Lower lobe of right lung (tissue), 2 donors: ENCODE measurements at regions not wholly inside any gene's neighbourhood (a gene's known extent, or its start where the extent isn't known, plus 50 kb on each side); places are given as distances from the start of the nearest gene placed in this dataset.
"Not testable (repeated sequence)": the region's sequence is repeated elsewhere in the genome, so short reads cannot be mapped to it uniquely, and the experiment has no call there.

Experiments used
- ATAC-seq, 2 donors: fragments of 200-7000 bp; cut with Tn5 transposase; one replicate each; pipeline ENCODE4 v1.9.1; 2020 to 2022; ENCODE audit warnings: mild to moderate bottlenecking in 2 of 2, moderate library complexity in 2 of 2
- DNase-seq: peaks from one replicate; pipeline ENCODE4 v3.0.0-alpha.2; 2020
- H3K27ac ChIP-seq: fragments of 200-600 bp; one replicate; pipeline ENCODE4 v1.8.0; 2022
- H3K27me3 ChIP-seq: fragments of 200-600 bp; one replicate; pipeline ENCODE4 v1.8.0; 2022; ENCODE audit warnings: low read depth
- H3K36me3 ChIP-seq: fragments of 200-600 bp; one replicate; pipeline ENCODE4 v1.8.0; 2022; ENCODE audit warnings: mild to moderate bottlenecking
- H3K4me1 ChIP-seq: fragments of 200-600 bp; one replicate; pipeline ENCODE4 v1.8.0; 2022
- H3K4me3 ChIP-seq: fragments of 200-600 bp; one replicate; pipeline ENCODE4 v1.8.0; 2022; ENCODE audit warnings: mild to moderate bottlenecking
- H3K9me3 ChIP-seq: fragments of 200-600 bp; one replicate; pipeline ENCODE4 v1.8.0; 2022
- CTCF ChIP-seq: fragments of 200-600 bp; IDR thresholded peaks from one replicate; pipeline ENCODE4 v1.8.0; 2022; ENCODE audit warnings: antibody characterized with exemption, mild to moderate bottlenecking
- intact Hi-C: fragments of 100-400 bp; cut with DNase I; formaldehyde crosslinking; loops from one replicate; pipeline ENCODE4 v1.11.0; 2022
- donor health status: DM: no; HTN: yes; CAD: no; lungs with severe emphysema.

- H3K27me3 ChIP-seq: no peaks in the 10 kb centered on the region
- no peak for TF ChIP-seq CTCF
- no peaks in the 10 kb centered on the region for H3K9me3 ChIP-seq
- DNase-seq (no peak), ATAC-seq (no peak)
- no peaks in the 10 kb centered on the region for H3K4me1 ChIP-seq
- H3K36me3 ChIP-seq: no peaks in the 10 kb centered on the region
- no peak overlapping the region for H3K27ac ChIP-seq
- intact Hi-C loops: no loop called here
- H3K4me3 ChIP-seq: no peak overlapping the region
Observed at GRCh38 chr18:55906536-55906935, 318.5 kb upstream of the TCF4 start.

GRCh38 chr18:55903911-55904310 lies 315.9 kb upstream of the TCF4 start:
- H3K27me3 ChIP-seq: no peaks in the 10 kb centered on the region
- no peak for TF ChIP-seq CTCF
- intact Hi-C loops: no loop called here
- no peaks in the 10 kb centered on the region for H3K9me3 ChIP-seq
- no peak for DNase-seq
- H3K27ac ChIP-seq: no peak overlapping the region
- no peaks in the 10 kb centered on the region for H3K36me3 ChIP-seq
- H3K4me3 ChIP-seq: no peak overlapping the region
- no peak for ATAC-seq
- H3K4me1 ChIP-seq: no peaks in the 10 kb centered on the region

- no peak for TF ChIP-seq CTCF
- no peak for ATAC-seq
- Histone ChIP-seq H3K27ac (no peak overlapping the region), H3K27me3 (no peaks in the 10 kb centered on the region), H3K4me3 (no peak overlapping the region), H3K36me3 (no peaks in the 10 kb centered on the region), H3K9me3 (no peaks in the 10 kb centered on the region), H3K4me1 (no peaks in the 10 kb centered on the region)
- DNase-seq: no peak
- intact Hi-C loops: no loop called here
Observed at GRCh38 chr18:55900380-55900779, 312.4 kb upstream of the TCF4 start.

- H3K4me1 ChIP-seq: no peaks in the 10 kb centered on the region
- intact Hi-C loops: no loop called here
- ATAC-seq (no peak), DNase-seq (no peak)
- H3K4me3 ChIP-seq: no peak overlapping the region
- no peaks in the 10 kb centered on the region for H3K9me3 ChIP-seq
- no peaks in the 10 kb centered on the region for H3K27me3 ChIP-seq
- H3K36me3 ChIP-seq: no peaks in the 10 kb centered on the region
- no peak overlapping the region for H3K27ac ChIP-seq
- no peak for TF ChIP-seq CTCF
Observed at GRCh38 chr18:55897091-55897689, 309.2 kb upstream of the TCF4 start.

GRCh38 chr18:55893948-55894347 lies 306.0 kb upstream of the TCF4 start:
- H3K27me3 ChIP-seq: no peaks in the 10 kb centered on the region
- no peaks in the 10 kb centered on the region for H3K4me1 ChIP-seq
- H3K27ac ChIP-seq: no peak overlapping the region
- no peak for DNase-seq
- no peak overlapping the region for H3K4me3 ChIP-seq
- TF ChIP-seq CTCF: no peak
- H3K36me3 ChIP-seq: no peaks in the 10 kb centered on the region
- intact Hi-C loops: no loop called here
- ATAC-seq: no peak
- H3K9me3 ChIP-seq: no peaks in the 10 kb centered on the region

GRCh38 chr18:55892862-55893813 lies 305.1 kb upstream of the TCF4 start:
- H3K9me3 ChIP-seq, H3K27ac ChIP-seq, ATAC-seq, H3K4me1 ChIP-seq, H3K27me3 ChIP-seq, DNase-seq, H3K36me3 ChIP-seq, intact Hi-C loops, H3K4me3 ChIP-seq: not testable (repeated sequence)
